ENCODE measurements at regions not wholly inside any gene's neighbourhood (a gene's known extent, or its start where the extent isn't known, plus 50 kb on each side); places are given as distances from the start of the nearest gene placed in this dataset.

DNA sequence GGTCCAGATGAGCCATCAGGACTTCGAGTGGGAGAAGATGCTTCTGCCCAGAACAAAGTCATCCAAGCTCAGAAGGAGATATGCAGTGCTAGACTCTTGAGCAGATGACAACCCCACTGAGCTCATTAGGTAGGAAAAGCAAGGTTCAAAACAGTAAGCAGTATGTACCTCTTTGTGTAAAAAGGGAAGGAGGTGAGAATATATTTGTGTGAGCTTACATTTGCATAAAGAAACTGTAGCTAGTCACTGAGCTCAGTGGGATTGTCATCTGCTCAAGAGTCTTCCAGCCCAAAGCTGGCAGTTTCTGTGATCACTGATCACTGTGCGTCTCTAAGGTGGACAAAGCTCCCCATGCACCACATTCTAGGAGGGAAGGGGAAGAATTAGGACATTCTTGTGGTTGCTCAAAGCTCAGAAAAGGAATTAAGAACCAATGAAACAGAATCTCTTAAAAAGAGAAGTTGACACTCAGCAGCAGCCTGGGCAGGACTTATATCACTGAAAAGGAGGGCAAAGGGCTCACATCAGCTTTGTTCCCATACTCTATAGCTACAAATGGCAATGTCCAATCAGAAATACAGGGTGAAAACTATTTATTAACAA lies 90.0 kb upstream of the MAFB start:
- Histone ChIP-seq H3K4me3 (replicated peaks in 1 of 2; ENCODE audit: low read depth in 1 of 2, low read length in 2 of 2) (no peak overlapping the region), H3K79me2 (ENCODE audit: insufficient read depth, low read length) (no peaks in the 10 kb centered on the region), H3K36me3 (ENCODE audit: control insufficient read depth in 1 of 2, insufficient read depth in 2 of 2, low read length in 2 of 2) (no peaks in the 10 kb centered on the region), H3K4me2 (ENCODE audit: low read length) (no peak overlapping the region), H3K9me3 (ENCODE audit: control insufficient read depth in 1 of 2, insufficient read depth in 1 of 2, low read depth in 1 of 2, low read length in 2 of 2) (no peaks in the 10 kb centered on the region), H3K27ac (ENCODE audit: low read depth, low read length) (no peak overlapping the region), H3K4me1 (ENCODE audit: control insufficient read depth in 1 of 2, insufficient read depth in 2 of 2, low read length in 2 of 2) (no peaks in the 10 kb centered on the region), H3K9ac (ENCODE audit: low read length) (no peak overlapping the region), H2AFZ (ENCODE audit: low read depth, low read length, poor library complexity, severe bottlenecking) (no peak overlapping the region), H3K9me2 (ENCODE audit: insufficient read depth) (no peaks in the 10 kb centered on the region), H4K20me1 (ENCODE audit: insufficient read depth) (no peaks in the 10 kb centered on the region), H3K27me3 (ENCODE audit: insufficient read depth, low read length) (peaks cover 23% of the 10 kb centered on the region; the same call in 1 of the 2 replicates)
- BruUV-seq (replicated peaks): no TSS peak
- RAD21 ChIA-PET (ENCODE audit: low non-redundant PET in 1 of 2, low total read pairs in 2 of 2, uncharacterized antibody in 2 of 2, unreplicated experiment in 2 of 2): no interaction called here
- intact Hi-C loops (cut with micrococcal nuclease): no loop called here
- no peak for DNase-seq (ENCODE audit: low read depth, low spot score)
- ATAC-seq: no peak
- CTCF ChIA-PET: no interaction called here
- POLR2A ChIA-PET: no interaction called here
- TF ChIP-seq CEBPB (IDR thresholded peaks at IDR 0.05; ENCODE audit: low read depth) (no peak), TCF7L2 (IDR thresholded peaks at IDR 0.05; ENCODE audit: borderline replicate concordance, extremely low read depth, insufficient read depth, insufficient read length) (no peak), ZNF274 (IDR thresholded peaks at IDR 0.05; ENCODE audit: low read depth, low read length) (no peak), FOSL1 (IDR thresholded peaks at IDR 0.05; ENCODE audit: low read depth) (no peak), ELF1 (IDR thresholded peaks at IDR 0.05; ENCODE audit: borderline replicate concordance, low read depth) (no peak), JUND (IDR thresholded peaks at IDR 0.05) (no peak), SRF (IDR thresholded peaks at IDR 0.05; ENCODE audit: low read depth) (no peak)
- TF ChIP-seq, protein P1, sequence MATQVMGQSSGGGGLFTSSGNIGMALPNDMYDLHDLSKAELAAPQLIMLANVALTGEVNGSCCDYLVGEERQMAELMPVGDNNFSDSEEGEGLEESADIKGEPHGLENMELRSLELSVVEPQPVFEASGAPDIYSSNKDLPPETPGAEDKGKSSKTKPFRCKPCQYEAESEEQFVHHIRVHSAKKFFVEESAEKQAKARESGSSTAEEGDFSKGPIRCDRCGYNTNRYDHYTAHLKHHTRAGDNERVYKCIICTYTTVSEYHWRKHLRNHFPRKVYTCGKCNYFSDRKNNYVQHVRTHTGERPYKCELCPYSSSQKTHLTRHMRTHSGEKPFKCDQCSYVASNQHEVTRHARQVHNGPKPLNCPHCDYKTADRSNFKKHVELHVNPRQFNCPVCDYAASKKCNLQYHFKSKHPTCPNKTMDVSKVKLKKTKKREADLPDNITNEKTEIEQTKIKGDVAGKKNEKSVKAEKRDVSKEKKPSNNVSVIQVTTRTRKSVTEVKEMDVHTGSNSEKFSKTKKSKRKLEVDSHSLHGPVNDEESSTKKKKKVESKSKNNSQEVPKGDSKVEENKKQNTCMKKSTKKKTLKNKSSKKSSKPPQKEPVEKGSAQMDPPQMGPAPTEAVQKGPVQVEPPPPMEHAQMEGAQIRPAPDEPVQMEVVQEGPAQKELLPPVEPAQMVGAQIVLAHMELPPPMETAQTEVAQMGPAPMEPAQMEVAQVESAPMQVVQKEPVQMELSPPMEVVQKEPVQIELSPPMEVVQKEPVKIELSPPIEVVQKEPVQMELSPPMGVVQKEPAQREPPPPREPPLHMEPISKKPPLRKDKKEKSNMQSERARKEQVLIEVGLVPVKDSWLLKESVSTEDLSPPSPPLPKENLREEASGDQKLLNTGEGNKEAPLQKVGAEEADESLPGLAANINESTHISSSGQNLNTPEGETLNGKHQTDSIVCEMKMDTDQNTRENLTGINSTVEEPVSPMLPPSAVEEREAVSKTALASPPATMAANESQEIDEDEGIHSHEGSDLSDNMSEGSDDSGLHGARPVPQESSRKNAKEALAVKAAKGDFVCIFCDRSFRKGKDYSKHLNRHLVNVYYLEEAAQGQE (IDR thresholded peaks at IDR 0.05; ENCODE audit: low read depth): no peak
